Activated CD4-positive, alpha-beta memory T cell treated with anti-CD3 and anti-CD28 coated beads for 36 hours (primary cell): ENCODE measurements at regions not wholly inside any gene's neighbourhood (a gene's known extent, or its start where the extent isn't known, plus 50 kb on each side); places are given as distances from the start of the nearest gene placed in this dataset.
"Not testable (repeated sequence)": the region's sequence is repeated elsewhere in the genome, so short reads cannot be mapped to it uniquely, and the experiment has no call there.

ENCODE experiments used
- CTCF ChIA-PET: fragments of 350-600 bp; sonication (Branson Sonifier 250); formaldehyde crosslinking; loops from one replicate; lab custom pipeline; 2021; ENCODE audit warnings: antibody characterized with exemption, inconsistent platforms; lab: Charles Lee
- POLR2A ChIA-PET: fragments of 350-600 bp; sonication (Branson Sonifier 250); formaldehyde crosslinking; loops from one replicate; lab custom pipeline; 2021; ENCODE audit warnings: antibody characterized with exemption; lab: Charles Lee
- DNase-seq: peaks from one replicate; pipeline ENCODE4 v3.0.0-alpha.2; 2020
- H3K27ac Mint-ChIP-seq: one replicate; pipeline ENCODE4 v1.8.0; 2021; ENCODE audit warnings: mixed read lengths
- H3K27me3 Mint-ChIP-seq: one replicate; pipeline ENCODE4 v1.8.0; 2021; ENCODE audit warnings: mixed read lengths
- H3K36me3 Mint-ChIP-seq: one replicate; pipeline ENCODE4 v1.8.0; 2021; ENCODE audit warnings: mixed read lengths
- H3K4me1 Mint-ChIP-seq: one replicate; pipeline ENCODE4 v1.8.0; 2021; ENCODE audit warnings: low read depth, mixed read lengths
- H3K4me3 Mint-ChIP-seq: one replicate; pipeline ENCODE4 v1.8.0; 2021; ENCODE audit warnings: mild to moderate bottlenecking, mixed read lengths
- H3K9me3 Mint-ChIP-seq: one replicate; pipeline ENCODE4 v1.8.0; 2021; ENCODE audit warnings: mixed read lengths
- intact Hi-C: fragments of 100-400 bp; cut with micrococcal nuclease; formaldehyde crosslinking; loops from one replicate; pipeline ENCODE4 v1.15.1; 2023

GRCh38 chr7:97449448-97449847, 282.4 kb upstream of the TAC1 start:
- H3K4me1 Mint-ChIP-seq, CTCF ChIA-PET, H3K9me3 Mint-ChIP-seq, H3K27ac Mint-ChIP-seq, DNase-seq, POLR2A ChIA-PET, intact Hi-C loops, H3K4me3 Mint-ChIP-seq, H3K36me3 Mint-ChIP-seq, H3K27me3 Mint-ChIP-seq: not testable (repeated sequence)

- Mint-ChIP-seq H3K27ac (no peak overlapping the region), H3K4me1 (no peaks in the 10 kb centered on the region), H3K27me3 (no peaks in the 10 kb centered on the region), H3K4me3 (no peak overlapping the region), H3K36me3 (no peaks in the 10 kb centered on the region), H3K9me3 (peaks cover 7% of the 10 kb centered on the region)
- intact Hi-C loops: no loop called here
- no peak for DNase-seq
- ChIA-PET POLR2A (no interaction called here), CTCF (no interaction called here)
These were observed 281.4 kb upstream of the TAC1 start for GRCh38 chr7:97450516-97450915.

- intact Hi-C loops: no loop called here
- ChIA-PET CTCF (no interaction called here), POLR2A (no interaction called here)
- Mint-ChIP-seq H3K4me1 (no peaks in the 10 kb centered on the region), H3K9me3 (peaks cover 2% of the 10 kb centered on the region), H3K4me3 (no peak overlapping the region), H3K36me3 (no peaks in the 10 kb centered on the region), H3K27me3 (no peaks in the 10 kb centered on the region), H3K27ac (no peak overlapping the region)
- DNase-seq: no peak
These were observed 277.2 kb upstream of the TAC1 start for GRCh38 chr7:97454636-97455035.

GRCh38 chr7:97457054-97457453, 274.8 kb upstream of the TAC1 start:
- no peak overlapping the region for H3K27ac Mint-ChIP-seq
- intact Hi-C loops: no loop called here
- POLR2A ChIA-PET: no interaction called here
- no peak overlapping the region for H3K4me3 Mint-ChIP-seq
- no peaks in the 10 kb centered on the region for H3K4me1 Mint-ChIP-seq
- H3K27me3 Mint-ChIP-seq: no peaks in the 10 kb centered on the region
- peaks cover 16% of the 10 kb centered on the region for H3K9me3 Mint-ChIP-seq
- H3K36me3 Mint-ChIP-seq: no peaks in the 10 kb centered on the region
- CTCF ChIA-PET: interaction anchor here (0.8 kb wide), 1 partner anchor 275 kb away, joined by 3 read pairs; no protein-coding TSS in a partner anchor
- DNase-seq: no peak

- Mint-ChIP-seq H3K4me1 (no peaks in the 10 kb centered on the region), H3K27me3 (no peaks in the 10 kb centered on the region), H3K27ac (no peak overlapping the region), H3K9me3 (peaks cover 18% of the 10 kb centered on the region), H3K4me3 (no peak overlapping the region), H3K36me3 (no peaks in the 10 kb centered on the region)
- ChIA-PET CTCF (no interaction called here), POLR2A (no interaction called here)
- intact Hi-C loops: no loop called here
- no peak for DNase-seq
These were observed 271.5 kb upstream of the TAC1 start for GRCh38 chr7:97460433-97460832.

GRCh38 chr7:97461596-97461995, 270.3 kb upstream of the TAC1 start:
- CTCF ChIA-PET: no interaction called here

GRCh38 chr7:97466071-97466470, 265.8 kb upstream of the TAC1 start:
- H3K27ac Mint-ChIP-seq: no peak overlapping the region
- no peaks in the 10 kb centered on the region for H3K4me1 Mint-ChIP-seq
- H3K36me3 Mint-ChIP-seq: no peaks in the 10 kb centered on the region
- ChIA-PET POLR2A (no interaction called here), CTCF (no interaction called here)
- no peak overlapping the region for H3K4me3 Mint-ChIP-seq
- intact Hi-C loops: no loop called here
- H3K27me3 Mint-ChIP-seq: peaks cover 2% of the 10 kb centered on the region
- DNase-seq: no peak
- H3K9me3 Mint-ChIP-seq: peaks cover 10% of the 10 kb centered on the region

More at GRCh38 chr7:97461596-97461995, 270.3 kb upstream of the TAC1 start:
- DNase-seq: no peak
- intact Hi-C loops: no loop called here
- H3K27me3 Mint-ChIP-seq: no peaks in the 10 kb centered on the region
- no peak overlapping the region for H3K27ac Mint-ChIP-seq
- POLR2A ChIA-PET: no interaction called here
- H3K9me3 Mint-ChIP-seq: peaks cover 18% of the 10 kb centered on the region
- H3K4me1 Mint-ChIP-seq: no peaks in the 10 kb centered on the region
- H3K36me3 Mint-ChIP-seq: no peaks in the 10 kb centered on the region
- H3K4me3 Mint-ChIP-seq: no peak overlapping the region

GRCh38 chr7:97466999-97467740, 264.7 kb upstream of the TAC1 start:
- DNase-seq: no peak
- ChIA-PET CTCF (no interaction called here), POLR2A (no interaction called here)
- peaks cover under 1% of the 10 kb centered on the region for H3K9me3 Mint-ChIP-seq
- intact Hi-C loops: no loop called here
- H3K27me3 Mint-ChIP-seq: peaks cover 2% of the 10 kb centered on the region
- no peaks in the 10 kb centered on the region for H3K36me3 Mint-ChIP-seq
- H3K4me3 Mint-ChIP-seq: no peak overlapping the region
- no peaks in the 10 kb centered on the region for H3K4me1 Mint-ChIP-seq
- H3K27ac Mint-ChIP-seq: no peak overlapping the region

- no peak for DNase-seq
- H3K36me3 Mint-ChIP-seq: no peaks in the 10 kb centered on the region
- H3K27me3 Mint-ChIP-seq: peaks cover 2% of the 10 kb centered on the region
- ChIA-PET CTCF (no interaction called here), POLR2A (no interaction called here)
- no peak overlapping the region for H3K27ac Mint-ChIP-seq
- intact Hi-C loops: no loop called here
- no peaks in the 10 kb centered on the region for H3K9me3 Mint-ChIP-seq
- no peak overlapping the region for H3K4me3 Mint-ChIP-seq
- no peaks in the 10 kb centered on the region for H3K4me1 Mint-ChIP-seq
These were observed 263.4 kb upstream of the TAC1 start for GRCh38 chr7:97468493-97468892.

GRCh38 chr7:97470726-97471125, 261.2 kb upstream of the TAC1 start:
- POLR2A ChIA-PET: no interaction called here
- intact Hi-C loops: no loop called here
- CTCF ChIA-PET: no interaction called here
- Mint-ChIP-seq H3K36me3 (no peaks in the 10 kb centered on the region), H3K4me3 (no peak overlapping the region), H3K9me3 (no peaks in the 10 kb centered on the region), H3K4me1 (no peaks in the 10 kb centered on the region), H3K27me3 (peaks cover 2% of the 10 kb centered on the region), H3K27ac (no peak overlapping the region)
- no peak for DNase-seq

GRCh38 chr7:97471491-97471890, 260.4 kb upstream of the TAC1 start:
- no peaks in the 10 kb centered on the region for H3K4me1 Mint-ChIP-seq
- H3K27ac Mint-ChIP-seq: no peak overlapping the region
- intact Hi-C loops: no loop called here
- DNase-seq: no peak
- H3K9me3 Mint-ChIP-seq: no peaks in the 10 kb centered on the region
- ChIA-PET POLR2A (no interaction called here), CTCF (no interaction called here)
- H3K27me3 Mint-ChIP-seq: peaks cover 2% of the 10 kb centered on the region
- H3K36me3 Mint-ChIP-seq: no peaks in the 10 kb centered on the region
- H3K4me3 Mint-ChIP-seq: no peak overlapping the region

- DNase-seq: no peak
- H3K4me1 Mint-ChIP-seq: no peaks in the 10 kb centered on the region
- no peak overlapping the region for H3K27ac Mint-ChIP-seq
- ChIA-PET POLR2A (no interaction called here), CTCF (no interaction called here)
- peaks cover 1% of the 10 kb centered on the region for H3K27me3 Mint-ChIP-seq
- H3K4me3 Mint-ChIP-seq: no peak overlapping the region
- intact Hi-C loops: no loop called here
- no peaks in the 10 kb centered on the region for H3K9me3 Mint-ChIP-seq
- H3K36me3 Mint-ChIP-seq: no peaks in the 10 kb centered on the region
These were observed 252.1 kb upstream of the TAC1 start for GRCh38 chr7:97479740-97480290.

GRCh38 chr7:97480772-97481390, 251.0 kb upstream of the TAC1 start:
- Mint-ChIP-seq H3K4me3 (no peak overlapping the region), H3K27me3 (peaks cover 1% of the 10 kb centered on the region), H3K4me1 (no peaks in the 10 kb centered on the region), H3K36me3 (no peaks in the 10 kb centered on the region), H3K9me3 (no peaks in the 10 kb centered on the region), H3K27ac (no peak overlapping the region)
- CTCF ChIA-PET: no interaction called here
- intact Hi-C loops: no loop called here
- POLR2A ChIA-PET: no interaction called here
- DNase-seq: no peak
